ENCODE measurements at regions not wholly inside any gene's neighbourhood (a gene's known extent, or its start where the extent isn't known, plus 50 kb on each side); places are given as distances from the start of the nearest gene placed in this dataset.

- Histone ChIP-seq H3K9ac (ENCODE audit: low read length) (no peak overlapping the region), H3K27ac (ENCODE audit: low read depth, low read length) (no peak overlapping the region), H3K9me3 (ENCODE audit: control insufficient read depth, insufficient read depth, low read depth, low read length) (peaks cover 4% of the 10 kb centered on the region), H3K27me3 (ENCODE audit: control insufficient read depth, insufficient read depth, low read length) (no peaks in the 10 kb centered on the region), H3K4me1 (ENCODE audit: control insufficient read depth, insufficient read depth, low read length) (no peaks in the 10 kb centered on the region), H3K36me3 (ENCODE audit: control insufficient read depth, insufficient read depth, low read length) (no peaks in the 10 kb centered on the region), H3K4me3 (ENCODE audit: low read depth, low read length) (no peak overlapping the region)
These were observed 614.6 kb upstream of the TBL1XR1 start for GRCh38 chr3:177811835-177812234.

- H3K27me3 ChIP-seq (ENCODE audit: control insufficient read depth, insufficient read depth, low read length) = no peaks in the 10 kb centered on the region
- no peak overlapping the region for H3K27ac ChIP-seq (ENCODE audit: low read depth, low read length)
- H3K4me3 ChIP-seq (ENCODE audit: low read depth, low read length) = no peak overlapping the region
- H3K9ac ChIP-seq (ENCODE audit: low read length) = no peak overlapping the region
- H3K9me3 ChIP-seq (ENCODE audit: control insufficient read depth, insufficient read depth, low read depth, low read length) = peaks cover 4% of the 10 kb centered on the region
- no peaks in the 10 kb centered on the region for H3K4me1 ChIP-seq (ENCODE audit: control insufficient read depth, insufficient read depth, low read length)
- no peaks in the 10 kb centered on the region for H3K36me3 ChIP-seq (ENCODE audit: control insufficient read depth, insufficient read depth, low read length)
These were observed 615.2 kb upstream of the TBL1XR1 start for GRCh38 chr3:177812492-177812891.

GRCh38 chr3:177813322-177813721 is 616.0 kb upstream of the TBL1XR1 start:
- Histone ChIP-seq H3K27me3 (ENCODE audit: control insufficient read depth, insufficient read depth, low read length) (no peaks in the 10 kb centered on the region), H3K27ac (ENCODE audit: low read depth, low read length) (no peak overlapping the region), H3K4me1 (ENCODE audit: control insufficient read depth, insufficient read depth, low read length) (no peaks in the 10 kb centered on the region), H3K4me3 (ENCODE audit: low read depth, low read length) (no peak overlapping the region), H3K9me3 (ENCODE audit: control insufficient read depth, insufficient read depth, low read depth, low read length) (peaks cover 4% of the 10 kb centered on the region), H3K36me3 (ENCODE audit: control insufficient read depth, insufficient read depth, low read length) (no peaks in the 10 kb centered on the region), H3K9ac (ENCODE audit: low read length) (no peak overlapping the region)

- Histone ChIP-seq H3K27ac (ENCODE audit: low read depth, low read length) (no peak overlapping the region), H3K36me3 (ENCODE audit: control insufficient read depth, insufficient read depth, low read length) (no peaks in the 10 kb centered on the region), H3K9me3 (ENCODE audit: control insufficient read depth, insufficient read depth, low read depth, low read length) (no peaks in the 10 kb centered on the region), H3K27me3 (ENCODE audit: control insufficient read depth, insufficient read depth, low read length) (no peaks in the 10 kb centered on the region), H3K4me1 (ENCODE audit: control insufficient read depth, insufficient read depth, low read length) (no peaks in the 10 kb centered on the region), H3K4me3 (ENCODE audit: low read depth, low read length) (no peak overlapping the region), H3K9ac (ENCODE audit: low read length) (no peak overlapping the region)
These were observed 619.5 kb upstream of the TBL1XR1 start for GRCh38 chr3:177816667-177817208.

- H3K9me3 ChIP-seq (ENCODE audit: control insufficient read depth, insufficient read depth, low read depth, low read length) = no peaks in the 10 kb centered on the region
- no peak overlapping the region for H3K9ac ChIP-seq (ENCODE audit: low read length)
- H3K27ac ChIP-seq (ENCODE audit: low read depth, low read length) = no peak overlapping the region
- H3K36me3 ChIP-seq (ENCODE audit: control insufficient read depth, insufficient read depth, low read length) = no peaks in the 10 kb centered on the region
- H3K4me3 ChIP-seq (ENCODE audit: low read depth, low read length) = no peak overlapping the region
- H3K27me3 ChIP-seq (ENCODE audit: control insufficient read depth, insufficient read depth, low read length) = no peaks in the 10 kb centered on the region
- H3K4me1 ChIP-seq (ENCODE audit: control insufficient read depth, insufficient read depth, low read length) = no peaks in the 10 kb centered on the region
These were observed 620.5 kb upstream of the TBL1XR1 start for GRCh38 chr3:177817751-177818150.

- Histone ChIP-seq H3K4me3 (ENCODE audit: low read depth, low read length) (no peak overlapping the region), H3K27me3 (ENCODE audit: control insufficient read depth, insufficient read depth, low read length) (no peaks in the 10 kb centered on the region), H3K27ac (ENCODE audit: low read depth, low read length) (no peak overlapping the region), H3K36me3 (ENCODE audit: control insufficient read depth, insufficient read depth, low read length) (no peaks in the 10 kb centered on the region), H3K9ac (ENCODE audit: low read length) (no peak overlapping the region), H3K4me1 (ENCODE audit: control insufficient read depth, insufficient read depth, low read length) (no peaks in the 10 kb centered on the region; the same call in 1 of the 2 replicates), H3K9me3 (ENCODE audit: control insufficient read depth, insufficient read depth, low read depth, low read length) (no peaks in the 10 kb centered on the region)
These were observed 621.5 kb upstream of the TBL1XR1 start for GRCh38 chr3:177818712-177819240.

- Histone ChIP-seq H3K9me3 (ENCODE audit: control insufficient read depth, insufficient read depth, low read depth, low read length) (no peaks in the 10 kb centered on the region), H3K4me3 (ENCODE audit: low read depth, low read length) (no peak overlapping the region), H3K27me3 (ENCODE audit: control insufficient read depth, insufficient read depth, low read length) (no peaks in the 10 kb centered on the region), H3K9ac (ENCODE audit: low read length) (no peak overlapping the region), H3K36me3 (ENCODE audit: control insufficient read depth, insufficient read depth, low read length) (no peaks in the 10 kb centered on the region), H3K4me1 (ENCODE audit: control insufficient read depth, insufficient read depth, low read length) (peaks cover 8% of the 10 kb centered on the region), H3K27ac (ENCODE audit: low read depth, low read length) (no peak overlapping the region)
These were observed 623.5 kb upstream of the TBL1XR1 start for GRCh38 chr3:177820683-177821316.

GRCh38 chr3:177822681-177823096 is 625.4 kb upstream of the TBL1XR1 start:
- Histone ChIP-seq H3K36me3 (ENCODE audit: control insufficient read depth, insufficient read depth, low read length) (no peaks in the 10 kb centered on the region), H3K27me3 (ENCODE audit: control insufficient read depth, insufficient read depth, low read length) (no peaks in the 10 kb centered on the region), H3K4me1 (ENCODE audit: control insufficient read depth, insufficient read depth, low read length) (peaks cover 8% of the 10 kb centered on the region), H3K4me3 (ENCODE audit: low read depth, low read length) (no peak overlapping the region), H3K9ac (ENCODE audit: low read length) (no peak overlapping the region), H3K27ac (ENCODE audit: low read depth, low read length) (no peak overlapping the region), H3K9me3 (ENCODE audit: control insufficient read depth, insufficient read depth, low read depth, low read length) (no peaks in the 10 kb centered on the region)

GRCh38 chr3:177823701-177824189 is 626.5 kb upstream of the TBL1XR1 start:
- Histone ChIP-seq H3K4me1 (ENCODE audit: control insufficient read depth, insufficient read depth, low read length) (peaks cover 8% of the 10 kb centered on the region), H3K9ac (ENCODE audit: low read length) (no peak overlapping the region), H3K27me3 (ENCODE audit: control insufficient read depth, insufficient read depth, low read length) (no peaks in the 10 kb centered on the region), H3K4me3 (ENCODE audit: low read depth, low read length) (no peak overlapping the region), H3K36me3 (ENCODE audit: control insufficient read depth, insufficient read depth, low read length) (no peaks in the 10 kb centered on the region), H3K27ac (ENCODE audit: low read depth, low read length) (no peak overlapping the region), H3K9me3 (ENCODE audit: control insufficient read depth, insufficient read depth, low read depth, low read length) (no peaks in the 10 kb centered on the region)

GRCh38 chr3:177824190-177824786 is 627.0 kb upstream of the TBL1XR1 start:
- H3K4me3 ChIP-seq (ENCODE audit: low read depth, low read length) = no peak overlapping the region
- H3K36me3 ChIP-seq (ENCODE audit: control insufficient read depth, insufficient read depth, low read length) = no peaks in the 10 kb centered on the region
- no peak overlapping the region for H3K9ac ChIP-seq (ENCODE audit: low read length)
- peaks cover 8% of the 10 kb centered on the region for H3K4me1 ChIP-seq (ENCODE audit: control insufficient read depth, insufficient read depth, low read length)
- no peaks in the 10 kb centered on the region for H3K27me3 ChIP-seq (ENCODE audit: control insufficient read depth, insufficient read depth, low read length)
- no peaks in the 10 kb centered on the region for H3K9me3 ChIP-seq (ENCODE audit: control insufficient read depth, insufficient read depth, low read depth, low read length)
- no peak overlapping the region for H3K27ac ChIP-seq (ENCODE audit: low read depth, low read length)

GRCh38 chr3:177824841-177825240 is 627.6 kb upstream of the TBL1XR1 start:
- Histone ChIP-seq H3K4me1 (ENCODE audit: control insufficient read depth, insufficient read depth, low read length) (peaks cover 8% of the 10 kb centered on the region), H3K27me3 (ENCODE audit: control insufficient read depth, insufficient read depth, low read length) (no peaks in the 10 kb centered on the region), H3K9me3 (ENCODE audit: control insufficient read depth, insufficient read depth, low read depth, low read length) (no peaks in the 10 kb centered on the region), H3K4me3 (ENCODE audit: low read depth, low read length) (no peak overlapping the region), H3K36me3 (ENCODE audit: control insufficient read depth, insufficient read depth, low read length) (no peaks in the 10 kb centered on the region), H3K27ac (ENCODE audit: low read depth, low read length) (no peak overlapping the region), H3K9ac (ENCODE audit: low read length) (no peak overlapping the region)

Data from HUES6 (cell line).